K562 (cell line): ENCODE measurements at regions not wholly inside any gene's neighbourhood (a gene's known extent, or its start where the extent isn't known, plus 50 kb on each side); places are given as distances from the start of the nearest gene placed in this dataset.

Experiments
- ATAC-seq: fragments of 200-7000 bp; cut with Tn5 transposase; 3 replicates; pipeline ENCODE4 v1.9.1; 2020; ENCODE audit warnings: moderate library complexity
- BruUV-seq: library from RNA; stranded (reverse); fragments of 400-500 nt; replicated peaks from 2 replicates; lab custom pipeline; 2021; lab: Mats Ljungman, UMichigan
- CTCF ChIA-PET: fragments of 300-600 bp; formaldehyde crosslinking; extraction: SDS; loops from one replicate; lab custom pipeline; 2021; ENCODE audit warnings: low intra/inter-chr PET ratio; lab: Yijun Ruan, JAX
- POLR2A ChIA-PET: fragments of 300-600, 350-650 bp; sonication (Branson Sonifier 250); formaldehyde crosslinking; extraction: SDS; loops from one replicate; lab custom pipeline; 2021; ENCODE audit warnings: antibody characterized with exemption, inconsistent platforms; lab: Yijun Ruan, JAX
- DNase-seq, 4 experiments: peaks; one replicate each; pipeline versions ENCODE4 v3.0.0 to v3.0.0-alpha.2; 2011 to 2018; ENCODE audit warnings: low spot score in 3 of 4, mixed read lengths in 3 of 4; ENCODE audit errors: extremely low read depth in 1 of 4
- FAIRE-seq: peaks from 2 replicates; lab custom pipeline; 2011; peaks lifted over from hg19 to GRCh38; lab: Jason Lieb, UNC
- H2AFZ ChIP-seq: 2 replicates; pipeline ENCODE4 v1.6.0; 2011; ENCODE audit warnings: low read depth, low read length, control low read depth, inconsistent platforms
- H3K27ac ChIP-seq: fragments of 200-600 bp; 3 replicates; pipeline ENCODE4 v1.8.0; 2011; ENCODE audit warnings: low read depth, mild to moderate bottlenecking, control low read depth, inconsistent platforms, low read length, moderate library complexity, mixed read lengths; ENCODE audit errors: extremely low read depth
- H3K27me3 ChIP-seq, 2 experiments: fragments of 300-600 bp in 1 of 2; 2 replicates in 1 of 2; 3 replicates in 1 of 2; pipeline versions ENCODE4 v1.6.0 to v1.8.0; 2011; ENCODE audit warnings: inconsistent platforms in 2 of 2, low read length in 2 of 2, mild to moderate bottlenecking in 1 of 2, mixed read lengths in 1 of 2, moderate library complexity in 1 of 2; ENCODE audit not compliant: control insufficient read depth in 2 of 2, insufficient read depth in 2 of 2
- H3K36me3 ChIP-seq: fragments of 300-600 bp; 3 replicates; pipeline ENCODE4 v1.8.0; 2011; ENCODE audit warnings: mild to moderate bottlenecking, low read length, inconsistent platforms; ENCODE audit not compliant: control insufficient read depth, insufficient read depth
- H3K4me1 ChIP-seq, 2 experiments: fragments of 200-600 bp in 1 of 2; replicated peaks in 1 of 2; 2 replicates in 1 of 2; 3 replicates in 1 of 2; pipeline versions ENCODE4 v1.5.1 to v1.8.0; 2011; ENCODE audit warnings: inconsistent platforms in 2 of 2, low read length in 2 of 2, mild to moderate bottlenecking in 1 of 2, mixed read lengths in 1 of 2, moderate library complexity in 1 of 2; ENCODE audit not compliant: control insufficient read depth in 2 of 2, insufficient read depth in 2 of 2
- H3K4me2 ChIP-seq: 2 replicates; pipeline ENCODE4 v1.6.1; 2011; ENCODE audit warnings: low read length, control low read depth, inconsistent platforms, mixed read lengths; ENCODE audit not compliant: insufficient read depth
- H3K4me3 ChIP-seq: fragments of 200-600 bp; sonication (generic), shearing (Covaris generic); 2 replicates; pipeline ENCODE4 v1.5.1; 2016; ENCODE audit warnings: control low read depth, inconsistent platforms
- H3K79me2 ChIP-seq: fragments of 200-600 bp; 3 replicates; pipeline ENCODE4 v1.8.0; 2011; ENCODE audit warnings: low read length, inconsistent platforms; ENCODE audit not compliant: control insufficient read depth, insufficient read depth
- H3K9ac ChIP-seq, 2 experiments: 2 replicates each; pipeline versions ENCODE4 v1.6.0 to v1.6.1; 2011; ENCODE audit warnings: low read depth in 2 of 2, low read length in 2 of 2, control low read depth in 1 of 2, inconsistent platforms in 1 of 2, mild to moderate bottlenecking in 1 of 2, mixed read lengths in 1 of 2; ENCODE audit not compliant: insufficient read depth in 1 of 2
- H3K9me1 ChIP-seq: one replicate; pipeline ENCODE4 v1.6.0; 2011; ENCODE audit warnings: inconsistent platforms, mild to moderate bottlenecking, low read length, moderate library complexity; ENCODE audit not compliant: control insufficient read depth, insufficient read depth
- H3K9me3 ChIP-seq: replicated peaks from 2 replicates; pipeline ENCODE4 v1.5.1; 2011; ENCODE audit warnings: low read depth, low read length, inconsistent platforms; ENCODE audit not compliant: control insufficient read depth, insufficient read depth
- H4K20me1 ChIP-seq: replicated peaks from 2 replicates; pipeline ENCODE4 v1.6.1; 2011; ENCODE audit warnings: low read length, inconsistent platforms, mixed read lengths; ENCODE audit not compliant: control insufficient read depth, insufficient read depth
- MAFG ChIP-seq: fragments of 450-650 bp; conservative IDR thresholded peaks from 2 replicates; pipeline ENCODE4 v1.6.1; 2016; ENCODE audit warnings: missing genetic modification characterization, missing compliant biosample characterization
- MCM2 ChIP-seq: fragments of 450-650 bp; IDR thresholded peaks from 2 replicates; pipeline ENCODE4 v1.6.1; 2017; ENCODE audit warnings: low read depth, mild to moderate bottlenecking
- SMAD3 ChIP-seq: fragments of 450-650 bp; formaldehyde crosslinking; conservative IDR thresholded peaks from 2 replicates; pipeline ENCODE4 v1.4.0; 2020; ENCODE audit warnings: mild to moderate bottlenecking
- ZNF696 ChIP-seq: fragments of 250-450 bp; sonication (Bioruptor Pico); conservative IDR thresholded peaks from 2 replicates; pipeline ENCODE4 v1.4.0; 2020; ENCODE audit warnings: mild to moderate bottlenecking, moderate library complexity
- in situ Hi-C: fragments of 300-500 bp; cut with MboI; formaldehyde crosslinking; loops from 4 replicates; pipeline ENCODE4 v1.15.0; 2018; ENCODE audit warnings: inconsistent platforms, mixed read lengths
- intact Hi-C: fragments of 100-400 bp; cut with micrococcal nuclease; formaldehyde crosslinking; loops from 2 replicates; pipeline ENCODE4 v1.14.2; 2022
- TF ChIP-seq, protein P1 (sequence below): conservative IDR thresholded peaks from 2 replicates; pipeline ENCODE4 v1.6.1; 2011; ENCODE audit warnings: low read depth, mild to moderate bottlenecking, low read length; ENCODE audit not compliant: control insufficient read depth
- TF ChIP-seq, protein P2 (sequence below): sonication (generic); formaldehyde crosslinking; IDR thresholded peaks from 2 replicates; pipeline ENCODE4 v1.8.0; 2022; ENCODE audit warnings: mild to moderate bottlenecking, missing genetic modification reagents
- TF ChIP-seq, protein P3 (sequence below), 2 experiments: fragments of 450-650 bp; IDR thresholded peaks; 2 replicates each; pipeline ENCODE4 v1.6.1; 2018; ENCODE audit warnings: mild to moderate bottlenecking in 2 of 2, low read depth in 1 of 2; ENCODE audit not compliant: partially characterized antibody in 2 of 2
- TF ChIP-seq, protein P4 (sequence below): sonication (generic); formaldehyde crosslinking; IDR thresholded peaks from 2 replicates; pipeline ENCODE4 v1.5.0; 2020; ENCODE audit warnings: missing genetic modification reagents
- TF ChIP-seq, protein P5 (sequence below): fragments of 450-650 bp; IDR thresholded peaks from 2 replicates; pipeline ENCODE4 v1.6.1; 2014; ENCODE audit warnings: low read depth, mild to moderate bottlenecking, moderate library complexity, borderline replicate concordance
- TF ChIP-seq, protein P6 (sequence below): fragments of 450-650 bp; IDR thresholded peaks from 2 replicates; pipeline ENCODE4 v1.6.1; 2017; ENCODE audit warnings: mild to moderate bottlenecking, moderate library complexity
- TF ChIP-seq, protein P7 (sequence below): IDR thresholded peaks from 2 replicates; pipeline ENCODE4 v1.6.1; 2014; ENCODE audit warnings: antibody characterized with exemption

DNA sequence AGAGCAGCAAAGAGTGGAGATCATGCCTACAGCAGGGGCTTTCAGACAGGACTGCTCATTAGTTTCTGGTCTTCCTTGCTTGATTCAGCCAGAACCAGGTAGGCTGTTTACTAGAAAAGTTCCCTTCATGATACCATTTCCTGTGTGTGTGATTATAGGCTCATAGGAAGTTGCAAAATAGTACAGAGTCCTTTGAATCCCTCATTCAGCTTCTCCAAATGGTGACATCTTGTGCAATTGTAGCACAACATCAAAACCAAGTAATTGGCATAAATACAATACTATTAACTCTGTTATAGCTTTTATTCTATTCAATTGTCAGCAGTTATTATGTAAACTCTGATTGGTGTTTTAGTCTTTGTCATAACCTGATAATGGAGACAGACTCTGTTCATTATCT, 347.3 kb upstream of the CDH4 start:
- H3K9me1 ChIP-seq: no peaks in the 10 kb centered on the region
- CTCF ChIA-PET: no interaction called here
- no peaks in the 10 kb centered on the region for H3K27me3 ChIP-seq
- POLR2A ChIA-PET: interaction anchor here (1.1 kb wide), 1 partner anchor 11 kb away, joined by 3 read pairs; no protein-coding TSS in a partner anchor
- no TSS peak for BruUV-seq
- intact Hi-C loops (no loop called here), in situ Hi-C loops (no loop called here)
- H3K36me3 ChIP-seq: no peaks in the 10 kb centered on the region
- H3K27ac ChIP-seq: no peak overlapping the region
- no peak overlapping the region for H3K4me2 ChIP-seq
- no peak overlapping the region for H2AFZ ChIP-seq
- no peaks in the 10 kb centered on the region for H3K9me3 ChIP-seq
- ATAC-seq: no peak
- FAIRE-seq: no peak
- no peaks in the 10 kb centered on the region for H3K4me1 ChIP-seq
- no peak for DNase-seq
- H3K4me3 ChIP-seq: no peak overlapping the region
- H4K20me1 ChIP-seq: no peaks in the 10 kb centered on the region
- H3K9ac ChIP-seq: no peak overlapping the region
- no peaks in the 10 kb centered on the region for H3K79me2 ChIP-seq
- TF ChIP-seq, protein P1, sequence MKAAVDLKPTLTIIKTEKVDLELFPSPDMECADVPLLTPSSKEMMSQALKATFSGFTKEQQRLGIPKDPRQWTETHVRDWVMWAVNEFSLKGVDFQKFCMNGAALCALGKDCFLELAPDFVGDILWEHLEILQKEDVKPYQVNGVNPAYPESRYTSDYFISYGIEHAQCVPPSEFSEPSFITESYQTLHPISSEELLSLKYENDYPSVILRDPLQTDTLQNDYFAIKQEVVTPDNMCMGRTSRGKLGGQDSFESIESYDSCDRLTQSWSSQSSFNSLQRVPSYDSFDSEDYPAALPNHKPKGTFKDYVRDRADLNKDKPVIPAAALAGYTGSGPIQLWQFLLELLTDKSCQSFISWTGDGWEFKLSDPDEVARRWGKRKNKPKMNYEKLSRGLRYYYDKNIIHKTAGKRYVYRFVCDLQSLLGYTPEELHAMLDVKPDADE: no peak
- TF ChIP-seq, protein P2, sequence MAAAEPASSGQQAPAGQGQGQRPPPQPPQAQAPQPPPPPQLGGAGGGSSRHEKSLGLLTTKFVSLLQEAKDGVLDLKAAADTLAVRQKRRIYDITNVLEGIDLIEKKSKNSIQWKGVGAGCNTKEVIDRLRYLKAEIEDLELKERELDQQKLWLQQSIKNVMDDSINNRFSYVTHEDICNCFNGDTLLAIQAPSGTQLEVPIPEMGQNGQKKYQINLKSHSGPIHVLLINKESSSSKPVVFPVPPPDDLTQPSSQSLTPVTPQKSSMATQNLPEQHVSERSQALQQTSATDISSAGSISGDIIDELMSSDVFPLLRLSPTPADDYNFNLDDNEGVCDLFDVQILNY: no peak
- TF ChIP-seq SMAD3 (CRISPR knock-in tag): no peak
- no peak for TF ChIP-seq MCM2
- no peak for TF ChIP-seq MAFG (tag)
- TF ChIP-seq, protein P3, sequence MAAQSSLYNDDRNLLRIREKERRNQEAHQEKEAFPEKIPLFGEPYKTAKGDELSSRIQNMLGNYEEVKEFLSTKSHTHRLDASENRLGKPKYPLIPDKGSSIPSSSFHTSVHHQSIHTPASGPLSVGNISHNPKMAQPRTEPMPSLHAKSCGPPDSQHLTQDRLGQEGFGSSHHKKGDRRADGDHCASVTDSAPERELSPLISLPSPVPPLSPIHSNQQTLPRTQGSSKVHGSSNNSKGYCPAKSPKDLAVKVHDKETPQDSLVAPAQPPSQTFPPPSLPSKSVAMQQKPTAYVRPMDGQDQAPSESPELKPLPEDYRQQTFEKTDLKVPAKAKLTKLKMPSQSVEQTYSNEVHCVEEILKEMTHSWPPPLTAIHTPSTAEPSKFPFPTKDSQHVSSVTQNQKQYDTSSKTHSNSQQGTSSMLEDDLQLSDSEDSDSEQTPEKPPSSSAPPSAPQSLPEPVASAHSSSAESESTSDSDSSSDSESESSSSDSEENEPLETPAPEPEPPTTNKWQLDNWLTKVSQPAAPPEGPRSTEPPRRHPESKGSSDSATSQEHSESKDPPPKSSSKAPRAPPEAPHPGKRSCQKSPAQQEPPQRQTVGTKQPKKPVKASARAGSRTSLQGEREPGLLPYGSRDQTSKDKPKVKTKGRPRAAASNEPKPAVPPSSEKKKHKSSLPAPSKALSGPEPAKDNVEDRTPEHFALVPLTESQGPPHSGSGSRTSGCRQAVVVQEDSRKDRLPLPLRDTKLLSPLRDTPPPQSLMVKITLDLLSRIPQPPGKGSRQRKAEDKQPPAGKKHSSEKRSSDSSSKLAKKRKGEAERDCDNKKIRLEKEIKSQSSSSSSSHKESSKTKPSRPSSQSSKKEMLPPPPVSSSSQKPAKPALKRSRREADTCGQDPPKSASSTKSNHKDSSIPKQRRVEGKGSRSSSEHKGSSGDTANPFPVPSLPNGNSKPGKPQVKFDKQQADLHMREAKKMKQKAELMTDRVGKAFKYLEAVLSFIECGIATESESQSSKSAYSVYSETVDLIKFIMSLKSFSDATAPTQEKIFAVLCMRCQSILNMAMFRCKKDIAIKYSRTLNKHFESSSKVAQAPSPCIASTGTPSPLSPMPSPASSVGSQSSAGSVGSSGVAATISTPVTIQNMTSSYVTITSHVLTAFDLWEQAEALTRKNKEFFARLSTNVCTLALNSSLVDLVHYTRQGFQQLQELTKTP (IDR thresholded peaks at IDR 0.05; ENCODE audit: low read depth in 1 of 2, partially characterized antibody in 2 of 2): no peak
- TF ChIP-seq, protein P4, sequence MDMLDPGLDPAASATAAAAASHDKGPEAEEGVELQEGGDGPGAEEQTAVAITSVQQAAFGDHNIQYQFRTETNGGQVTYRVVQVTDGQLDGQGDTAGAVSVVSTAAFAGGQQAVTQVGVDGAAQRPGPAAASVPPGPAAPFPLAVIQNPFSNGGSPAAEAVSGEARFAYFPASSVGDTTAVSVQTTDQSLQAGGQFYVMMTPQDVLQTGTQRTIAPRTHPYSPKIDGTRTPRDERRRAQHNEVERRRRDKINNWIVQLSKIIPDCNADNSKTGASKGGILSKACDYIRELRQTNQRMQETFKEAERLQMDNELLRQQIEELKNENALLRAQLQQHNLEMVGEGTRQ: no peak
- TF ChIP-seq, protein P5, sequence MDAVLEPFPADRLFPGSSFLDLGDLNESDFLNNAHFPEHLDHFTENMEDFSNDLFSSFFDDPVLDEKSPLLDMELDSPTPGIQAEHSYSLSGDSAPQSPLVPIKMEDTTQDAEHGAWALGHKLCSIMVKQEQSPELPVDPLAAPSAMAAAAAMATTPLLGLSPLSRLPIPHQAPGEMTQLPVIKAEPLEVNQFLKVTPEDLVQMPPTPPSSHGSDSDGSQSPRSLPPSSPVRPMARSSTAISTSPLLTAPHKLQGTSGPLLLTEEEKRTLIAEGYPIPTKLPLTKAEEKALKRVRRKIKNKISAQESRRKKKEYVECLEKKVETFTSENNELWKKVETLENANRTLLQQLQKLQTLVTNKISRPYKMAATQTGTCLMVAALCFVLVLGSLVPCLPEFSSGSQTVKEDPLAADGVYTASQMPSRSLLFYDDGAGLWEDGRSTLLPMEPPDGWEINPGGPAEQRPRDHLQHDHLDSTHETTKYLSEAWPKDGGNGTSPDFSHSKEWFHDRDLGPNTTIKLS: no peak
- no peak for TF ChIP-seq ZNF696 (CRISPR knock-in tag)
- TF ChIP-seq, protein P6, sequence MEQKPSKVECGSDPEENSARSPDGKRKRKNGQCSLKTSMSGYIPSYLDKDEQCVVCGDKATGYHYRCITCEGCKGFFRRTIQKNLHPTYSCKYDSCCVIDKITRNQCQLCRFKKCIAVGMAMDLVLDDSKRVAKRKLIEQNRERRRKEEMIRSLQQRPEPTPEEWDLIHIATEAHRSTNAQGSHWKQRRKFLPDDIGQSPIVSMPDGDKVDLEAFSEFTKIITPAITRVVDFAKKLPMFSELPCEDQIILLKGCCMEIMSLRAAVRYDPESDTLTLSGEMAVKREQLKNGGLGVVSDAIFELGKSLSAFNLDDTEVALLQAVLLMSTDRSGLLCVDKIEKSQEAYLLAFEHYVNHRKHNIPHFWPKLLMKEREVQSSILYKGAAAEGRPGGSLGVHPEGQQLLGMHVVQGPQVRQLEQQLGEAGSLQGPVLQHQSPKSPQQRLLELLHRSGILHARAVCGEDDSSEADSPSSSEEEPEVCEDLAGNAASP: no peak
- TF ChIP-seq, protein P7, sequence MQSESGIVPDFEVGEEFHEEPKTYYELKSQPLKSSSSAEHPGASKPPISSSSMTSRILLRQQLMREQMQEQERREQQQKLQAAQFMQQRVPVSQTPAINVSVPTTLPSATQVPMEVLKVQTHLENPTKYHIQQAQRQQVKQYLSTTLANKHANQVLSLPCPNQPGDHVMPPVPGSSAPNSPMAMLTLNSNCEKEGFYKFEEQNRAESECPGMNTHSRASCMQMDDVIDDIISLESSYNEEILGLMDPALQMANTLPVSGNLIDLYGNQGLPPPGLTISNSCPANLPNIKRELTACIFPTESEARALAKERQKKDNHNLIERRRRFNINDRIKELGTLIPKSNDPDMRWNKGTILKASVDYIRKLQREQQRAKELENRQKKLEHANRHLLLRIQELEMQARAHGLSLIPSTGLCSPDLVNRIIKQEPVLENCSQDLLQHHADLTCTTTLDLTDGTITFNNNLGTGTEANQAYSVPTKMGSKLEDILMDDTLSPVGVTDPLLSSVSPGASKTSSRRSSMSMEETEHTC: no peak
